ENCODE measurements at regions not wholly inside any gene's neighbourhood (a gene's known extent, or its start where the extent isn't known, plus 50 kb on each side); places are given as distances from the start of the nearest gene placed in this dataset.

DNA sequence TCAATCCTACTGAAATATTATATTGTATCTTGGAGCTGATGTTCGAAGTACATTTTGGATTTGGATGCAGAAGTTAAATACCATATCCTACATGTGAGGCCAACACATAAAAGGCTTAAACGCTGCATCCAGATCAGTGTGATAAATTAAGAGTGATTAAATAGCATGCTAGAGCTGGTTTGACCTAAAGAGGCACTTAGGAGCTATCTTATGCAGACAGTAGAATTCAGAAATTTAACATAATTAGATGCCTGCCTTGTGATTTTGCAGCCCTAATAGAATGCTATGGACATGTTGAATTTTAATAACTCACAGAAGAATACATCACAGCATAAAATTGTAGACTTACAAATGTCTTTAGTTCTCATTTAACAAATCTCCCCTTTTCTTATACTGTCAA is 501.2 kb upstream of the LINC00305 start:
- TF ChIP-seq, protein P1, sequence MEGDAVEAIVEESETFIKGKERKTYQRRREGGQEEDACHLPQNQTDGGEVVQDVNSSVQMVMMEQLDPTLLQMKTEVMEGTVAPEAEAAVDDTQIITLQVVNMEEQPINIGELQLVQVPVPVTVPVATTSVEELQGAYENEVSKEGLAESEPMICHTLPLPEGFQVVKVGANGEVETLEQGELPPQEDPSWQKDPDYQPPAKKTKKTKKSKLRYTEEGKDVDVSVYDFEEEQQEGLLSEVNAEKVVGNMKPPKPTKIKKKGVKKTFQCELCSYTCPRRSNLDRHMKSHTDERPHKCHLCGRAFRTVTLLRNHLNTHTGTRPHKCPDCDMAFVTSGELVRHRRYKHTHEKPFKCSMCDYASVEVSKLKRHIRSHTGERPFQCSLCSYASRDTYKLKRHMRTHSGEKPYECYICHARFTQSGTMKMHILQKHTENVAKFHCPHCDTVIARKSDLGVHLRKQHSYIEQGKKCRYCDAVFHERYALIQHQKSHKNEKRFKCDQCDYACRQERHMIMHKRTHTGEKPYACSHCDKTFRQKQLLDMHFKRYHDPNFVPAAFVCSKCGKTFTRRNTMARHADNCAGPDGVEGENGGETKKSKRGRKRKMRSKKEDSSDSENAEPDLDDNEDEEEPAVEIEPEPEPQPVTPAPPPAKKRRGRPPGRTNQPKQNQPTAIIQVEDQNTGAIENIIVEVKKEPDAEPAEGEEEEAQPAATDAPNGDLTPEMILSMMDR (conservative IDR thresholded peaks at IDR 0.05): no peak
- TF ChIP-seq ZFX (IDR thresholded peaks at IDR 0.05): no peak
